Tibial artery (tissue), 4 donors: ENCODE measurements at regions not wholly inside any gene's neighbourhood (a gene's known extent, or its start where the extent isn't known, plus 50 kb on each side); places are given as distances from the start of the nearest gene placed in this dataset.

ENCODE experiments used
- DNase-seq, 2 donors: peaks; one replicate each; pipeline ENCODE4 v3.0.0-alpha.2; 2019
- H3K27ac ChIP-seq, 2 donors: fragments of 200-600 bp; sonication (generic) in 1 of 2; 1 replicate in 1 of 2; 2 replicates in 1 of 2; pipeline ENCODE4 v1.5.1; 2018 to 2019; ENCODE audit warnings: mild to moderate bottlenecking in 1 of 2
- H3K27me3 ChIP-seq, 2 donors: fragments of 200-600 bp; sonication (generic) in 1 of 2; one replicate each; pipeline versions ENCODE4 v1.5.1 to v1.6.0; 2016 to 2019
- H3K36me3 ChIP-seq, 3 donors: fragments of 200-600 bp; sonication (generic) in 2 of 3; one replicate each; pipeline ENCODE4 v1.5.1; 2016 to 2019; ENCODE audit warnings: mild to moderate bottlenecking in 2 of 3
- H3K4me1 ChIP-seq, 4 donors: fragments of 200-600 bp; sonication (generic) in 2 of 4; 1 replicate in 3 of 4; 2 replicates in 1 of 4; pipeline ENCODE4 v1.5.1; 2016 to 2019
- H3K4me3 ChIP-seq, 2 donors: fragments of 200-600 bp; sonication (generic) in 1 of 2; 1 replicate in 1 of 2; 2 replicates in 1 of 2; pipeline ENCODE4 v1.5.1; 2018 to 2019; ENCODE audit warnings: mild to moderate bottlenecking in 2 of 2
- H3K9me3 ChIP-seq, 3 donors: fragments of 200-600 bp; sonication (generic) in 1 of 3; one replicate each; pipeline ENCODE4 v1.5.1; 2016 to 2019
- CTCF ChIP-seq, 2 experiments: fragments of 200-600 bp in 1 of 2; fragments of 450-650 bp in 1 of 2; IDR thresholded peaks; one replicate each; pipeline ENCODE4 v1.5.1; 2017 to 2019; ENCODE audit warnings: antibody characterized with exemption in 2 of 2, mild to moderate bottlenecking in 1 of 2, moderate library complexity in 1 of 2
- intact Hi-C: fragments of 100-400 bp; cut with DNase I; formaldehyde crosslinking; loops from one replicate; pipeline ENCODE4 v1.15.0; 2023; ENCODE audit warnings: low total_unique reads

- Histone ChIP-seq H3K9me3 (no peaks in the 10 kb centered on the region), H3K27me3 (no peaks in the 10 kb centered on the region), H3K27ac (no peak overlapping the region), H3K4me1 (no peaks in the 10 kb centered on the region), H3K36me3 (no peaks in the 10 kb centered on the region), H3K4me3 (no peak overlapping the region)
- intact Hi-C loops: no loop called here
- no peak for DNase-seq
- no peak for TF ChIP-seq CTCF (IDR thresholded peaks at IDR 0.05)
Measured at GRCh38 chr7:134374291-134374690, 57.6 kb upstream of the SLC35B4 start.

- Histone ChIP-seq H3K4me1 (no peaks in the 10 kb centered on the region), H3K4me3 (no peak overlapping the region), H3K27ac (no peak overlapping the region), H3K36me3 (no peaks in the 10 kb centered on the region), H3K27me3 (no peaks in the 10 kb centered on the region), H3K9me3 (no peaks in the 10 kb centered on the region)
- intact Hi-C loops: no loop called here
- DNase-seq: no peak
- TF ChIP-seq CTCF (IDR thresholded peaks at IDR 0.05): no peak
Measured at GRCh38 chr7:134372858-134373257, 56.1 kb upstream of the SLC35B4 start.

- no peaks in the 10 kb centered on the region for H3K36me3 ChIP-seq
- no peak overlapping the region for H3K27ac ChIP-seq
- TF ChIP-seq CTCF (IDR thresholded peaks at IDR 0.05): no peak
- no peaks in the 10 kb centered on the region for H3K9me3 ChIP-seq
- DNase-seq: no peak
- no peaks in the 10 kb centered on the region for H3K27me3 ChIP-seq
- no peaks in the 10 kb centered on the region for H3K4me1 ChIP-seq
- no peak overlapping the region for H3K4me3 ChIP-seq
- intact Hi-C loops: no loop called here
Measured at GRCh38 chr7:134371971-134372370, 55.2 kb upstream of the SLC35B4 start.

- Histone ChIP-seq H3K27me3 (no peaks in the 10 kb centered on the region), H3K4me3 (no peak overlapping the region), H3K36me3 (no peaks in the 10 kb centered on the region), H3K27ac (no peak overlapping the region), H3K4me1 (no peaks in the 10 kb centered on the region), H3K9me3 (no peaks in the 10 kb centered on the region)
- TF ChIP-seq CTCF (IDR thresholded peaks at IDR 0.05): no peak
- DNase-seq: no peak
- intact Hi-C loops: no loop called here
Measured at GRCh38 chr7:134371536-134371935, 54.8 kb upstream of the SLC35B4 start.

GRCh38 chr7:134370135-134370534, 53.4 kb upstream of the SLC35B4 start:
- H3K27ac ChIP-seq: no peak overlapping the region
- no peaks in the 10 kb centered on the region for H3K27me3 ChIP-seq
- H3K4me3 ChIP-seq: no peak overlapping the region
- no peaks in the 10 kb centered on the region for H3K9me3 ChIP-seq
- intact Hi-C loops: no loop called here
- no peaks in the 10 kb centered on the region for H3K4me1 ChIP-seq
- H3K36me3 ChIP-seq: no peaks in the 10 kb centered on the region
- TF ChIP-seq CTCF (IDR thresholded peaks at IDR 0.05): no peak
- no peak for DNase-seq

- no peaks in the 10 kb centered on the region for H3K36me3 ChIP-seq
- H3K27ac ChIP-seq: no peak overlapping the region
- intact Hi-C loops: no loop called here
- DNase-seq: peak in 1 of 2 donors; percentile 37
- no peaks in the 10 kb centered on the region for H3K9me3 ChIP-seq
- TF ChIP-seq CTCF (IDR thresholded peaks at IDR 0.05): no peak
- no peaks in the 10 kb centered on the region for H3K27me3 ChIP-seq
- H3K4me3 ChIP-seq: no peak overlapping the region
- no peaks in the 10 kb centered on the region for H3K4me1 ChIP-seq
Measured at GRCh38 chr7:134368851-134369544, 52.3 kb upstream of the SLC35B4 start.
